Endodermal cell (in vitro differentiated cells): ENCODE measurements at regions not wholly inside any gene's neighbourhood (a gene's known extent, or its start where the extent isn't known, plus 50 kb on each side); places are given as distances from the start of the nearest gene placed in this dataset.

Experiments
- DNase-seq: peaks from one replicate; pipeline ENCODE4 v3.0.0-alpha.2; 2017
- H3K27ac ChIP-seq: 2 replicates; pipeline ENCODE4 v1.5.1; 2013; ENCODE audit warnings: mild to moderate bottlenecking, low read depth, low read length, moderate library complexity
- H3K27me3 ChIP-seq: 2 replicates; pipeline ENCODE4 v1.6.1; 2013; ENCODE audit warnings: mild to moderate bottlenecking, low read length, moderate library complexity; ENCODE audit not compliant: insufficient read depth, control insufficient read depth, poor library complexity, severe bottlenecking
- H3K36me3 ChIP-seq: 2 replicates; pipeline ENCODE4 v1.7.0; 2013; ENCODE audit warnings: mild to moderate bottlenecking, low read length, moderate library complexity; ENCODE audit not compliant: control insufficient read depth, insufficient read depth
- H3K4me1 ChIP-seq: one replicate; pipeline ENCODE4 v1.7.0; 2013; ENCODE audit warnings: low read length; ENCODE audit not compliant: control insufficient read depth, insufficient read depth
- H3K4me3 ChIP-seq: 2 replicates; pipeline ENCODE4 v1.5.1; 2013; ENCODE audit warnings: mild to moderate bottlenecking, low read length, moderate library complexity
- H3K9ac ChIP-seq: 2 replicates; pipeline ENCODE4 v1.6.1; 2013; ENCODE audit warnings: mild to moderate bottlenecking, low read length, moderate library complexity; ENCODE audit not compliant: poor library complexity, severe bottlenecking; ENCODE audit errors: extremely low read depth
- H3K9me3 ChIP-seq: 2 replicates; pipeline ENCODE4 v1.6.1; 2013; ENCODE audit warnings: mild to moderate bottlenecking, low read length, moderate library complexity; ENCODE audit not compliant: control insufficient read depth
- H3K27ac Mint-ChIP-seq: 2 replicates; pipeline ENCODE4 v1.8.0; 2020; ENCODE audit warnings: mixed read lengths
- H3K27me3 Mint-ChIP-seq: 2 replicates; pipeline ENCODE4 v1.8.0; 2021; ENCODE audit warnings: mild to moderate bottlenecking, mixed read lengths; ENCODE audit not compliant: insufficient read depth
- H3K36me3 Mint-ChIP-seq: 2 replicates; pipeline ENCODE4 v1.8.0; 2020; ENCODE audit warnings: low read depth, mixed read lengths
- H3K4me1 Mint-ChIP-seq: 2 replicates; pipeline ENCODE4 v1.8.0; 2020; ENCODE audit warnings: mixed read lengths
- H3K4me3 Mint-ChIP-seq: 2 replicates; pipeline ENCODE4 v1.8.0; 2020; ENCODE audit warnings: mild to moderate bottlenecking, moderate library complexity, mixed read lengths
- H3K9me3 Mint-ChIP-seq: 2 replicates; pipeline ENCODE4 v1.8.0; 2020; ENCODE audit warnings: mild to moderate bottlenecking, mixed read lengths
- CTCF ChIP-seq: fragments of 200-600 bp; sonication (generic); conservative IDR thresholded peaks from 2 replicates; pipeline ENCODE4 v1.5.0; 2021; ENCODE audit warnings: antibody characterized with exemption, mild to moderate bottlenecking
- WGBS, 2 experiments: methylation state at CpG; one replicate each; pipeline versions ENCODE4 v1.1.5 to v1.1.7; 2013; ENCODE audit warnings: missing lambda C conversion rate in 2 of 2, mixed read lengths in 1 of 2; ENCODE audit not compliant: insufficient coverage in 1 of 2, insufficient read length in 1 of 2; 5-methylcytosine and 5-hydroxymethylcytosine counted together

DNA sequence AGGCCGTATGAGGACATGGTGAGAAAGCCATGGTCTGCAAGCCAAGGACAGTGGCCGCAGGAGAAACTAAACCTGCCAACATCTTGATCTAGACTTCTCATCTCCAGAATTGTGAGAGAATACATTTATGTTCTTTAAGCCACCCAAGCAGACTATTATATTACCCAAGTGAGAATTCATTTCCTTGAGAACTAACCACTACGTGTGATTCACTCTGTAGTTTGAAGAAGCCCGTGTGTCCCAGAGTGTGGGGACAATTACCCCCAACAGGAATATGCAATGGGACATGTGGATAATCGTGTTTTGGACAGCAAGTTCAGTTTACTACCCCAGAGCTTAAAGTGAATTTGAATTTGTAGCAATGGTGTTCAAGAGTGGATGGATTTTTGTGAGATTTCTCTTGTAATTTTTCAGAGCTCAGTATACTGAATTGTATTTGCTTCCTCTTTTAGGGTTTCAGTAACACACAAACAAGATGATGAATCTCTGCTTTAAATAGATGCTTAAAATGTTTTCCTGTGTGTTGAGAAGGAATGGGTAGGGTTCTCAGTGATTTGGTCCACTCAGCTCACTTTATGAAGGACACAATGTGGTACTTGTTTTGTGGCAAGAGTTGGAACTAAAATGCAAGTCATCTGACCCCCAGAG lies 100.0 kb upstream of the ARHGAP20 start:
- DNase-seq, result no peak
- no peaks in the 10 kb centered on the region for H3K36me3 Mint-ChIP-seq
- H3K27me3 Mint-ChIP-seq, result no peaks in the 10 kb centered on the region
- Histone ChIP-seq H3K9ac (no peak overlapping the region), H3K4me1 (no peaks in the 10 kb centered on the region), H3K36me3 (no peaks in the 10 kb centered on the region), H3K27ac (no peak overlapping the region), H3K27me3 (no peaks in the 10 kb centered on the region), H3K4me3 (no peak overlapping the region), H3K9me3 (peaks cover 5% of the 10 kb centered on the region)
- peaks cover 19% of the 10 kb centered on the region for H3K9me3 Mint-ChIP-seq
- 69 to 89% methylated on average over 3 to 5 of the region's 5 CpGs for WGBS, 2 experiments
- no peak for TF ChIP-seq CTCF
- H3K4me1 Mint-ChIP-seq, result no peaks in the 10 kb centered on the region
- H3K4me3 Mint-ChIP-seq, result no peak overlapping the region
- H3K27ac Mint-ChIP-seq, result no peak overlapping the region

DNA sequence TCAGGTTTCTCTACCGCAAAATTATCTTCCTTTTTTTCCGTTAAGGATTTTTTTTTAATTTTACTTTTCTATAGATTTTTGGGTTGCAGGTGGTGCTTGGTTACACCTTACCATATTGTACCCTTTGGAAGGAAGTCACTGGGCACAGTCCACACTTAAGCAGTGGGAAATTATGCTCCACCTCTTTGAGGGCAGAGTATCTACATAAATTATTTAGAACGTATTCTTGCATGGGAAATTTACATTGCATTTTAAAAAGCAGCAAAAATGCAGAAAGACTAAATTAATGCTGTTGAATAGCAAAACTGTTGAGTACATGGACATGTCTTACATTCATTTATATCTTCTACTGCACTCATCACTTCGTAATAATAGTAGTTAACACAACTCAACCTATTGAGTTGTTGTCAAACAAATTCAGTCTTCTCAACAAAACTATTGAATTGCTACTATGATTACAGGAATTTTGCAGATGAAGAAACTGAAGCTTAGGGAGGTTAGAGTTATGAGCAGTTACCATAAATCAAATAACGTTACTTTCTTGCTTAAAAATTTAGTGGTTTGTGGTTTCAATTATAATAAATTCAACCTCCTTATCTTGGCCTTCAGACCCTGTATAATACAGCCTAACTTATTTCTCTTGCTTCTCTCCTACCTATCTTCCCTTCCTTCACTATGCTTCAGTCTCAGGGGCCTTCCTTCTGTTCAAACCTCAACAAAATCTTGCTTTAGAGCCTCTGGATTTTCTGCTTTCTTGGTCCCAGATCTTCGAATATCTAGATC lies 97.4 kb upstream of the ARHGAP20 start:
- Mint-ChIP-seq H3K4me3 (no peak overlapping the region), H3K9me3 (peaks cover 5% of the 10 kb centered on the region)
- TF ChIP-seq CTCF, result no peak

DNA sequence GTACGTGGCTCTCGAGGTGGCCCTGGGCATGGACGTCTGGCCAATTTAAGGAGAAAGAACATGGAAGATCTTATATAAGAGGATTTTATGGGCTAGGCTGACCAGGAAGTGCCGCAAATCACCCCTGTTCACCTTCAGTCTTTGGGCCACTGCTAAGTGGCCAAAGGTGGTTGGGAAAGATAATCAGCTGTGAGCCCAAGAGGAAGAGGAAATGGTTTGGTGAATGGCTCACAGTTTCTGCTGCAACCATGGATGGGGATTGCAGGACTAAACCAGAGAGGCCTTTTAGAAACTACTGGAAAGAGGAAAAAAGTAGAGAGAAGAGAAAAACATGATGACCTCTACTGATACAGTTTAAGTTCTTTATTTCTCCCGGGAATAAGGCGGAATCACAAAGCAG lies 96.0 kb upstream of the ARHGAP20 start:
- no peaks in the 10 kb centered on the region for H3K4me1 ChIP-seq
- H3K4me3 ChIP-seq, result no peak overlapping the region
- no peak overlapping the region for H3K27ac ChIP-seq
- Mint-ChIP-seq H3K4me3 (no peak overlapping the region), H3K9me3 (no peaks in the 10 kb centered on the region), H3K27ac (no peak overlapping the region), H3K27me3 (no peaks in the 10 kb centered on the region), H3K36me3 (no peaks in the 10 kb centered on the region), H3K4me1 (no peaks in the 10 kb centered on the region)
- DNase-seq, result no peak
- no peaks in the 10 kb centered on the region for H3K27me3 ChIP-seq
- no peaks in the 10 kb centered on the region for H3K36me3 ChIP-seq
- 89 to 98% methylated on average over 6 of the region's 6 CpGs for WGBS, 2 experiments
- TF ChIP-seq CTCF, result no peak
- no peak overlapping the region for H3K9ac ChIP-seq
- H3K9me3 ChIP-seq, result no peaks in the 10 kb centered on the region

More for the DNA sequence above, 97.4 kb upstream of the ARHGAP20 start:
- Mint-ChIP-seq H3K27me3 (no peaks in the 10 kb centered on the region), H3K27ac (no peak overlapping the region), H3K4me1 (no peaks in the 10 kb centered on the region), H3K36me3 (no peaks in the 10 kb centered on the region)
- H3K27ac ChIP-seq, result no peak overlapping the region
- no peak overlapping the region for H3K9ac ChIP-seq
- no peaks in the 10 kb centered on the region for H3K36me3 ChIP-seq
- H3K4me1 ChIP-seq, result no peaks in the 10 kb centered on the region
- no peaks in the 10 kb centered on the region for H3K9me3 ChIP-seq
- WGBS, 2 experiments, result 92 to 100% methylated on average over 2 to 3 of the region's 6 CpGs
- no peak overlapping the region for H3K4me3 ChIP-seq
- no peaks in the 10 kb centered on the region for H3K27me3 ChIP-seq
- no peak for DNase-seq
